Skeletal muscle tissue (tissue), 3 donors: ENCODE measurements at regions not wholly inside any gene's neighbourhood (a gene's known extent, or its start where the extent isn't known, plus 50 kb on each side); places are given as distances from the start of the nearest gene placed in this dataset.
"Not testable (repeated sequence)": the region's sequence is repeated elsewhere in the genome, so short reads cannot be mapped to it uniquely, and the experiment has no call there.

ENCODE experiments used
- H3K27ac ChIP-seq: one replicate; pipeline ENCODE4 v1.7.0; 2013; ENCODE audit warnings: mild to moderate bottlenecking, low read depth, low read length, inconsistent platforms
- H3K27me3 ChIP-seq, 3 donors: one replicate each; pipeline ENCODE4 v1.7.0; 2013; ENCODE audit warnings: low read length in 3 of 3; ENCODE audit not compliant: control insufficient read depth in 3 of 3, insufficient read depth in 3 of 3
- H3K36me3 ChIP-seq, 3 donors: one replicate each; pipeline ENCODE4 v1.7.0; 2013; ENCODE audit warnings: low read length in 3 of 3; ENCODE audit not compliant: control insufficient read depth in 3 of 3, insufficient read depth in 3 of 3
- H3K4me1 ChIP-seq, 3 donors: one replicate each; pipeline ENCODE4 v1.7.0; 2013; ENCODE audit warnings: low read length in 3 of 3, mild to moderate bottlenecking in 3 of 3; ENCODE audit not compliant: control insufficient read depth in 3 of 3, insufficient read depth in 3 of 3
- H3K4me3 ChIP-seq, 3 donors: one replicate each; pipeline ENCODE4 v1.7.0; 2013; ENCODE audit warnings: low read length in 3 of 3
- H3K9ac ChIP-seq, 3 donors: one replicate each; pipeline ENCODE4 v1.7.0; 2013; ENCODE audit warnings: low read length in 3 of 3, mild to moderate bottlenecking in 3 of 3, moderate library complexity in 2 of 3, low read depth in 1 of 3
- H3K9me3 ChIP-seq, 3 donors: one replicate each; pipeline ENCODE4 v1.7.0; 2013; ENCODE audit warnings: low read length in 3 of 3; ENCODE audit not compliant: control insufficient read depth in 3 of 3
- donor health status: Osteomylitis.

DNA sequence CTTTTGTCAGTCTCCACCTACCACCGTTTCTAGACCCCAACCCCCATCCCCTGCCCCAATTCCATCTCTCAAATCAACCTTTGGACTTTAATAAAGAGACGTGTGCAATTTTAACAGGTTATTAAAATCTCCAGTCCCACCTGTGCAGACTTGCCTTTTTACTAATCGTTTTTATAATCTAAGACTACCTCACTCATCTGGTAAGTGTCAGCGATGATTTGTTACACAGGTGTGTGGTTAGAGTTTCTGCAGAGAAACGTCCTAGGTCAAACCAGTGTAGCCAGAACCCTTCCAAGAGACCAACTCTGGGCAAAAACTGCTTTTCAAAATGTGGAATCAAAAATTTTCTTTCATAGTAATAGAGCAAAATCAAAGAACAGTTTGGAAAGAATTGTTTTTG, 60.4 kb upstream of the PELI2 start:
- peaks cover 0 to 3% (median 2%) of the 10 kb centered on the region in 3 donors for H3K27me3 ChIP-seq
- no peak overlapping the region for H3K9ac ChIP-seq
- H3K27ac ChIP-seq, result no peak overlapping the region
- no peaks in the 10 kb centered on the region for H3K9me3 ChIP-seq
- no peaks in the 10 kb centered on the region for H3K36me3 ChIP-seq
- H3K4me3 ChIP-seq, result no peak overlapping the region
- H3K4me1 ChIP-seq, result no peaks in the 10 kb centered on the region

DNA sequence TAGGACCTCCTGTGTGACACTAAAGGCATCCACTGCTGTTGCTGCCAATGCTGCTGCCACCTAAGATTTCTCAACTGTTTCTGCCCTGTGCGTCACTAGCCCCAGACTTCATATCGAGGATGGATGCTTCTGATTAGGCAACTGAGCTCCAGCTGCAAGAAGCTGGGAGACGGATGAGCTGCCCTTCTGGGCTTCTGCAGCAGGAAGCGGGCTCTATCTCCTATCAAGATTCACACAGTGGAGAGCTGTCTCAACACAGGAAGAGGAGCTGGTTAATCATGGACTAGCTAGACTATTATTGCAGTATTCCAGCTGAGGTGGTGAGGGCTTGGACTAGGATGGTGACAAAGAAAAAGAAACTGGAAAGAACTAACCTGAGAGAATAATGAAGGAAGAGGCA, 59.2 kb upstream of the PELI2 start:
- Histone ChIP-seq H3K27ac (no peak overlapping the region), H3K36me3 (no peaks in the 10 kb centered on the region), H3K9ac (no peak overlapping the region), H3K27me3 (peaks cover 0 to 3% (median 2%) of the 10 kb centered on the region in 3 donors), H3K4me1 (no peaks in the 10 kb centered on the region), H3K9me3 (no peaks in the 10 kb centered on the region), H3K4me3 (no peak overlapping the region)

DNA sequence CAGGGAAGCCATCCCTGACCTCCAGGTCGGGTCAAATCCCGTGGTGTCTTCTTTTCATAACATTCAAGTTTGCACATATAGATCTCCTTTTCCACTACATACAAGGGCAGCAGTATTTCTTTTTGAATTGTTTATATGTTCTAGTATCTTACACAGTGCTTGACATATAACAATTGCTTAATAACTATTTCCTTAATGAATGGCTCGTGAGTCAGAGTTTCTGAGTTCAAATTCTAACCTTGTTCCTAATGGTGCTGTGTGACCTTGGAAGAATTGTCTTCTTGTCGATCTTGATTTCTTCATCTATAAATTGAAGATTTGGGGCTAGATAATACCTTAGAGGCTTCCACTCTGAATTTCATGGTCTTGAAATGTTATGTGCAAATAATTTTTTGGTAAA, 57.2 kb upstream of the PELI2 start:
- no peak overlapping the region for H3K4me3 ChIP-seq
- peaks cover 0 to 3% (median 2%) of the 10 kb centered on the region in 3 donors for H3K27me3 ChIP-seq
- no peaks in the 10 kb centered on the region for H3K9me3 ChIP-seq
- H3K9ac ChIP-seq, result no peak overlapping the region
- H3K36me3 ChIP-seq, result no peaks in the 10 kb centered on the region
- no peaks in the 10 kb centered on the region for H3K4me1 ChIP-seq
- H3K27ac ChIP-seq, result no peak overlapping the region

DNA sequence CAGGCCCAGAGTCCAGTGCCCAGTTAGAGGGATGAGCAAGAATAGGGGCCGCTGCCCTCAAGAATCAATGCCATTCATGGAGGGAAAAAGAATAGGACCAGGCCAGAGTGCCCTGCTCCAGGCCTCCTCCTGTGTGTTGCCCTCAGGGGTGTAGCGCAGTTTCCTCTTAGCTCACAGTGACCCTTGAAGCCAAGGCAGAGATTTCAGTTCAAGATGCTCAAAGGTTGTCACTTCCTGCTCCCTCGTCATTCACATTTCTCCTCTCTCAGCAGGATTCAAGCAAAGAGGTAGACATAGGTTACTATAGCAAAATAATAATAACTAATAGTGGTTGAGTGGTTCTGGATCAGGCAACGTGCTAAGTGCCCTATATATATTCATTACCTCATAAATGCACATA, 55.1 kb upstream of the PELI2 start:
- H3K9me3 ChIP-seq, result no peaks in the 10 kb centered on the region
- no peak overlapping the region for H3K4me3 ChIP-seq
- H3K27me3 ChIP-seq, result peaks cover 0 to 3% (median 2%) of the 10 kb centered on the region in 3 donors
- H3K27ac ChIP-seq, result no peak overlapping the region
- no peak overlapping the region for H3K9ac ChIP-seq
- H3K36me3 ChIP-seq, result no peaks in the 10 kb centered on the region
- H3K4me1 ChIP-seq, result no peaks in the 10 kb centered on the region

DNA sequence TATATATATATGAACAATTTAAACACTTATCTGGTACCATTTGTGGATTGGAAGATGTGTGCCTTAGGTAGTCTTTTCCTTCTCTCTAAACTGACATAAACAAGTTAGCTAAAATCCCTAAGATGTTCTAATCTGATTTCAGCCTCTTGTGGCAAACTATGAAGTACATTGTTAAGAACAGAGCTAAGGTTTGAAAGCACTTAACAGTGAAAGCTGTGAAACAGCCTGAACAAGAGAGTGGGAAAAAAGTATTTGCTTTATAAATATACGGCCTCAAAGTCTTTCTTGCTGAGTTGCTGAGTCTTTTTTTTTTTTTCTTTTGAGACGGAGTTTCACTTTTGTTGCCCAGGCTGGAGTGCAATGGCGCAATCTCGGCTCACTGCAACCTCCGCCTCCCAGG, 53.7 kb upstream of the PELI2 start:
- Histone ChIP-seq H3K4me3 (no peak overlapping the region), H3K27me3 (no peaks in the 10 kb centered on the region), H3K9me3 (no peaks in the 10 kb centered on the region), H3K36me3 (no peaks in the 10 kb centered on the region), H3K27ac (no peak overlapping the region), H3K4me1 (no peaks in the 10 kb centered on the region), H3K9ac (no peak overlapping the region)

DNA sequence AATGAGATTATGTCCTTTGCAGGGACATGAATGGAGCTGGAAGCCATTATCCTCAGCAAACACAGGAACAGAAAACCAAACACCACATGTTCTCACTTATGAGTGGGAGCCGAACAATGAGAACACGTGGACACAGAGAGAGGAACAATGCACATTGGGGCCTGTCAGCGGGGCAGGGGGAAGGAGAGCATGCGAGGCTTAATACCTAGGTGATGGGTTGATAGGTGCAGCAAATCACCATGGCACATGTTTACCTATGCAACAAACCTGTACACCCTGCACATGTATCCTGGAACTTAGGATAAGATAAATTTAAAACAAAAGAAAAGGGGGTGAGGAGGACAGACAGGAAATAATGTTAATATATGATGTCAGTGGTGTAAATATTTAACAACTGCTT, 53.0 kb upstream of the PELI2 start:
- H3K27ac ChIP-seq, H3K27me3 ChIP-seq, H3K9ac ChIP-seq, H3K36me3 ChIP-seq, H3K9me3 ChIP-seq, H3K4me3 ChIP-seq, H3K4me1 ChIP-seq: not testable (repeated sequence)

DNA sequence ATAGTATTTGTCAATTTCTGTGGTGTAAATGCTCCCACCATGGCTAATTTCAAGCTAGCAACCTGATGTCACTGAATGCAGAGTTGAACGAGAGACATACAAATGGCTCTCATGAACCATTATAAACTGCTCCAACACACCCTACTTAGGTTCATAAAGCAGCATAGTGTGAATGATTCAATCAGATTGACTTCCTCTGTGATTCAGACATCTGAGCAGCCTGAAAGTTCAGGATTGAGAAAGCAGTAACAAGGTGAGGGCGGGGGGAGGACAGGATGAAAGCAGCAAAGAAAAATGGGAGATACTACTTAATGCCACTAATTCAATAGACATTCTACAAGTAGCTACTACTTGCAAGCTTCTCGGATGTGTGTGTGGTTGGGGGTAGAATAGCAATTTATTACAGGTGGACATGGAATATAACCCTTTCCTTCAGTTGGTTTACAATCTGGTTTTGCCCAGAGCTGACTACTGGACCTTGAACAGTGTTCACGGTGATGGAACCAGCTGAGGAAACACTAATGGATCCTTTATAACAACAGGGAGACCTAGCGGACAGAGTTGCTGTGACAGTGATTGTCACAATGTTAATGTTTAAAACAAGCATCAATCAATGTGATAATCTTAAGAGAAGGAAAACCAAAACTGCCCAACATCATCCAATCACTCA, 52.5 kb upstream of the PELI2 start:
- Histone ChIP-seq H3K4me1 (no peaks in the 10 kb centered on the region), H3K9ac (no peak overlapping the region), H3K36me3 (no peaks in the 10 kb centered on the region), H3K27ac (no peak overlapping the region), H3K27me3 (no peaks in the 10 kb centered on the region), H3K4me3 (no peak overlapping the region), H3K9me3 (no peaks in the 10 kb centered on the region)
